ENCODE measurements at regions not wholly inside any gene's neighbourhood (a gene's known extent, or its start where the extent isn't known, plus 50 kb on each side); places are given as distances from the start of the nearest gene placed in this dataset.
"Not testable (repeated sequence)": the region's sequence is repeated elsewhere in the genome, so short reads cannot be mapped to it uniquely, and the experiment has no call there.

DNA sequence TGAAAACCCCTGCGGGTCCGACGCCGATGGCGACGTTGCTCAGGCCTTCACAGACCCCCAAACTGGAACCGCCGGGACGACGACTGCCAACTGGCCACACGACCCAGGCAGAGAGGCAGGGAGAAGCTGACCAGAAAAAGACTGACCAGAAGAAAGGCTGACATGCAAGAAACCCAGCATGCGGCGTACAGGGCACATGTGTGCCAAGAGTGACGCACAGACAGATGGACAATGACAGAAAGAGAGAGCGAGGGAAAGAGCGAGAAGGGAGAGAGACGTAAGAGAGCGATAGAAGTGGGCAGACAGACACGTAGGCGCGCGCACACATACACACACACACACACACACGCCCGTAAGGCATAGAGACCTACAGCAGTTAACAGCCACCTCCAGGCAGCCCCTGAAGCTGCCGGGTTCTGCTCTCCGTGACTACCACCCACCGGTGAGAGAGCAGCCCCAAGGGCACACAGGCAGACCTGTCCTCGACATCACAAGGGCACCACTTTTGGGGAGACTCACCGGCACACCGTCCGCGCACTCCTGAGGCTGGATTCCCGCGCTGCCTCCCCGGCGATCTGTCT lies 67.2 kb upstream of the ZNF527 start:
- no peak overlapping the region for H3K4me3 ChIP-seq (ENCODE audit: low read length)
- no peaks in the 10 kb centered on the region for H3K27me3 ChIP-seq (ENCODE audit: control insufficient read depth, insufficient read depth, low read length)
- 51% methylated on average over 28 of the region's 36 CpGs for WGBS (ENCODE audit: insufficient coverage)
- H3K9me3 ChIP-seq (replicated peaks; ENCODE audit: control insufficient read depth, low read depth, low read length) = peaks cover 14% of the 10 kb centered on the region
- H3K27ac ChIP-seq (ENCODE audit: low read length) = no peak overlapping the region
- H3K4me1 ChIP-seq (ENCODE audit: control insufficient read depth, insufficient read depth, low read length) = no peaks in the 10 kb centered on the region
- no peak for DNase-seq
- no peaks in the 10 kb centered on the region for H3K36me3 ChIP-seq (ENCODE audit: control insufficient read depth, insufficient read depth, low read length)

DNA sequence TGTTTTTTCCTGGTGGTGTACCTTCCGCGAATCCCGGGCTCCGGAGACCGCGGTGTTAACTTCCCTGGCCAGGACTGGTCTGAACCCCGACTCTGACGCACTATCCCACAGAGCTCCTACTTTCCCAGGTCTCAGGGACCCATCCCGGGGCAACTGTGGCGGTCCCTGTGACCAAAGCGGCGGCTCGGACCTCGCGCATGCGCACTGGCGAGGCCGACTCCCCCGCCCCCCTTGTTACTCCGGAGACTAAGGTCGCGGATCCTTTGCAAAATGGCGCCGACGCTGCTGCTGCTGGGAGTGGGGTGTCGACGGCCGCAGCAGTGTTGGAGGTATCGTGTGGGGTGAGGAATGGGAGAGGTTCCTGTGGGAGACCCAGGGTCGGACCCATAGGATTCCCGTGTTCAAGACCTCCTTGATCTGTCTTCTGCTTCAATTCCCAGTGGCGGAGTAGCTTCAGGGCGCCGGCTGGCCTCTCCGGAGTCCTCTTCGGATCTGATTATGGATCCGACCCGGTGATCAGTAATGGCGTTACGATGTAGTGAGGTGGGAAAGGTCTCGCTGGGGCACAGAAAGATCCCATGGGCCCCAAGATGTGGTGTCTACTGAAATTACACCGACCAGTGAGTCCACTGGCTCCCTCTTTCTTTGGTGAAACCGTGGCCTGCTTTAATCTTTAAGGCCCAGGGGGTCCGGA lies 66.6 kb upstream of the ZNF527 start:
- Histone ChIP-seq H3K9me3 (replicated peaks; ENCODE audit: control insufficient read depth, low read depth, low read length) (peaks cover 14% of the 10 kb centered on the region), H3K27me3 (ENCODE audit: control insufficient read depth, insufficient read depth, low read length) (no peaks in the 10 kb centered on the region), H3K4me3 (ENCODE audit: low read length) (no peak overlapping the region), H3K4me1 (ENCODE audit: control insufficient read depth, insufficient read depth, low read length) (no peaks in the 10 kb centered on the region), H3K27ac (ENCODE audit: low read length) (no peak overlapping the region), H3K36me3 (ENCODE audit: control insufficient read depth, insufficient read depth, low read length) (no peaks in the 10 kb centered on the region)
- 42% methylated on average over 40 of the region's 44 CpGs for WGBS (ENCODE audit: insufficient coverage)
- no peak for DNase-seq

DNA sequence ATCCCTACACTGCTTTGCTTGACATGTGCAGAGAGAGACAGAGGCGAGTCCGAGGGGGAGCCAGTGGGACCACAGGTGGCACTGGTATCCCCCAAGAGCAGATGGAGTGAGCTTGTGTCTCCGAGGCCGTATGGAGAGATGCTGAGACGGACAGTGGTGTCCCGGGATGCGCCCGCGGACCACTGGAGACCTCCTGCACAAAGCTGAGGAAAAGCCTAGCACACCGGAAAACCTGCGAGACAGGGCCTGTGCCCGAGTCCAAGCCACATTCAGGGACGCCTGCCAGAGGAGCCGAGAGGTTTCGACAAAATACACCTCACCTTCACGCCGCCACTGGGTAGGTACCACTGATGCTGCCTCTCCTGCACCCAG lies 66.0 kb upstream of the ZNF527 start:
- H3K27me3 ChIP-seq (ENCODE audit: control insufficient read depth, insufficient read depth, low read length) = no peaks in the 10 kb centered on the region
- 94% methylated on average over 17 of the region's 17 CpGs for WGBS (ENCODE audit: insufficient coverage)
- DNase-seq = no peak
- no peak overlapping the region for H3K4me3 ChIP-seq (ENCODE audit: low read length)
- no peaks in the 10 kb centered on the region for H3K4me1 ChIP-seq (ENCODE audit: control insufficient read depth, insufficient read depth, low read length)
- peaks cover 14% of the 10 kb centered on the region for H3K9me3 ChIP-seq (replicated peaks; ENCODE audit: control insufficient read depth, low read depth, low read length)
- no peaks in the 10 kb centered on the region for H3K36me3 ChIP-seq (ENCODE audit: control insufficient read depth, insufficient read depth, low read length)
- H3K27ac ChIP-seq (ENCODE audit: low read length) = no peak overlapping the region

DNA sequence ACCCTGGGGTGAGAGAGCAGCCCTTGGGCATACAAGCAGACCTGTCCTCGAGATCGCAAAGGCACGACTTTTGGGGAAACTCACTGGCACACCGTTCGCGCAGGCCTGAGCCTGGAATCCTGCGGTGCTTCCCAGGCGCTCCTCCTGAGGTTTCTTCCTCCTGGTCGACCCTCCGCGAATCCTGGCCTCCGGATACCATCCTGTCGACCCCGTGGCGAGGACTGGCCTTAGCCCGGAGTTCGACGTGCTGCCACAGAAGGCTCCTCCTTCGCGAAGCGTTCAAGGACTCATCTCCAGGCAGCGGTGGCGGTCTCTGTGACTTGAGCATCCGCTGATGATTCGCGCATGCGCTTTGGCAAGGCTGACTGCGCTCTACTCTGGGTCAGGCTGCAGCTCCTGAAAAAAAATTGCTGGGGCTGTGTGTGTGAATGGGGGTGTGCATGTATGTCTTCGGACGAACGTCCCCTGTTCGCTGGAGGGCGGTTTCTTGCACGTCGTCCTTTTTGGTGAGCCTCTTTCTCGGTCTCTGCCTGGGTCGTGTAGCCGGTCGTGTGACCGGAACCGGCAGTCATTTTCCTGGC lies 64.4 kb upstream of the ZNF527 start:
- WGBS (ENCODE audit: insufficient coverage) = 91% methylated on average over 41 of the region's 41 CpGs
- H3K36me3 ChIP-seq (ENCODE audit: control insufficient read depth, insufficient read depth, low read length) = no peaks in the 10 kb centered on the region
- H3K9me3 ChIP-seq (replicated peaks; ENCODE audit: control insufficient read depth, low read depth, low read length) = peaks cover 14% of the 10 kb centered on the region
- no peaks in the 10 kb centered on the region for H3K4me1 ChIP-seq (ENCODE audit: control insufficient read depth, insufficient read depth, low read length)
- H3K27me3 ChIP-seq (ENCODE audit: control insufficient read depth, insufficient read depth, low read length) = peaks cover 3% of the 10 kb centered on the region
- no peak overlapping the region for H3K27ac ChIP-seq (ENCODE audit: low read length)
- no peak for DNase-seq
- no peak overlapping the region for H3K4me3 ChIP-seq (ENCODE audit: low read length)

DNA sequence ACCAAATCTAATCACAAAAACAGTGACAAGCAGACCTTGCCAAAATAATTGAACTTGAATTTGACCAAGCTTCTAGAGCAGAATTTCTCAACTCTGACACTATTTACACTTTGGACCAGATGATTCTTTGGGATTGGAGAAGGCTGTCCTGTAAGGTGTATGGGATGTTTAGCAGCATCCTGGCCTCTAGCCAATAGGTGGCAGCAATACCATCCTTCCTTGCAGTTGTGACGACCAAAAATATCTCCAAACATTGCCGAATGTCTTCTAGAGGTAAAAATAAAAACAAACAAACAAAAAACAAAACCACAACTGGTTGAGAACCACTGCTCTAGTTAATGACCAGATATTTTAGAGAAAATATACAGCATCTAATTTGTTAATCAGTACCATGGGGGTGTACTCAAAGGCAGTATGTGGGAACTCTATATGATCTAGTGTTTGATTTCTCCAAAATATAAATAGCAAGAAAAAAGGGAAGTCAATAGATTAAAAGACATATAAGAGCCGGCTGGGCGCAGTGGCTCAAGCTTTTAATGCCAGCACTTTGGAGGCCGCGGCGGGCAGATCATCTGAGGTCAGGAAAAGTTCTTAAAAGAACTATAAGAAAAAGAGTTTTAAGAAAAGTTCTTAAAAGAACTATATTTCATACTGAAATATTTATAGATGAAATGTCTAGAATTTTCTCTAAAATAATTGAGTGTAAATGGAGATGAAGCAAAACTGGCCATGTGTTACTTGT lies 60.9 kb upstream of the ZNF527 start:
- no peak overlapping the region for H3K27ac ChIP-seq (ENCODE audit: low read length)
- no CpG with 5 or more reads among the region's 7 CpGs for WGBS (ENCODE audit: insufficient coverage)
- H3K4me1 ChIP-seq (ENCODE audit: control insufficient read depth, insufficient read depth, low read length) = peaks cover 2% of the 10 kb centered on the region
- no peaks in the 10 kb centered on the region for H3K36me3 ChIP-seq (ENCODE audit: control insufficient read depth, insufficient read depth, low read length)
- H3K27me3 ChIP-seq (ENCODE audit: control insufficient read depth, insufficient read depth, low read length) = peaks cover 3% of the 10 kb centered on the region
- no peak for DNase-seq
- H3K4me3 ChIP-seq (ENCODE audit: low read length) = no peak overlapping the region
- H3K9me3 ChIP-seq (replicated peaks; ENCODE audit: control insufficient read depth, low read depth, low read length) = peaks cover 9% of the 10 kb centered on the region

DNA sequence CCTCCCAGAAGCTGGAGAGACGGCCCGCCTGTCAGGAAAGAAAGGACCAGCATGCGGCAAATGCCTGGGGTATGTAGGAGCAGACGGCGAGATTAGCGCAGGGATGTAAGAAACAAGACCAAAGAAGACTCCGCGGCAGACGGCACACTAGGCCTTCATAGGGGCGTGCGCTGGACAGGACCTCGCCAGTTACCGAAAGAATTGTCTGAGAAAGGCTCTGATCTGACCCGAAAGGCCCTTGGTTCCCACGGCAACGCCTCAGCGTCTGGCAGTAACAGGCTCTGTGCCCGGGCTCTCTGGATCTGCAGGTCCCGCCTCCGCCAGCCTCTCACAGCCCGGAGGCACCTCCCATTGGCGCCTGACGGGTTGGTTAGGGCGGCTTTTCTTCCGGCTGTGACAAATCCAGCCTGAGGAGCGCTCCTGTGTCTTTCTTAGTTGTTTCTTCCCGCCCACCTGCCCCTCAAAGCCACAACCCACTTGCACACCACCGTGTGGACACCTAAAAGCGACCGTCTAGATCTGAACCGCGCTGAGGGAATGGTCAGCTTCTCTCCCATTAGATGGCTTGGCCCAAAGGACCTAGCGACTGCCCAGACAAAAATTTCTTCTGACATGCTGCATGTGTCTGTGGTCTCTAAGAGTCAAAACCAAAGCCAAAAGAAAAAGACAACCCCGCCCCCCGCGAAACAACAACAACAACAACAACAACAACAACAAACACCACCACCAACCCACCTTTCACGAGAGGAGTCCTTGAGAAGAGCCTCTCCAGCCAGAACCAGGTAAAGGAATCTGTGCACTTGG lies 58.2 kb upstream of the ZNF527 start:
- 4% methylated on average over 22 of the region's 37 CpGs for WGBS (ENCODE audit: insufficient coverage)
- H3K27ac ChIP-seq (ENCODE audit: low read length); H3K4me1 ChIP-seq (ENCODE audit: control insufficient read depth, insufficient read depth, low read length); H3K27me3 ChIP-seq (ENCODE audit: control insufficient read depth, insufficient read depth, low read length); H3K9me3 ChIP-seq (replicated peaks; ENCODE audit: control insufficient read depth, low read depth, low read length); H3K36me3 ChIP-seq (ENCODE audit: control insufficient read depth, insufficient read depth, low read length): not testable (repeated sequence)
- H3K4me3 ChIP-seq (ENCODE audit: low read length) = peak overlapping the region; percentile 33
- peak; percentile 70 for DNase-seq

DNA sequence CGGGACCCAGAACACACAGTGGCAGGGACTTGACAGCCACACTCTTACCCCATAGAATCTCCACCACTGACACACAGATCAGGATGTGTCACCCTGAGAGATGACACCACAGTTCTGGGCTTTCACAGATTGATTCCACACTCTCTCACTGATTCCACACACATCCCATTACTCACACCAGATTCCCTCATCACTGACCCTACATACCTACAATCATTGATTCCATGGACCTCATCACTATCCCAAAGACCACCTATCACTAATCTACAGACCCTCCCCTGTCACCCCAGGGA lies 57.6 kb upstream of the ZNF527 start:
- no peak overlapping the region for H3K27ac ChIP-seq (ENCODE audit: low read length)
- no peaks in the 10 kb centered on the region for H3K9me3 ChIP-seq (replicated peaks; ENCODE audit: control insufficient read depth, low read depth, low read length)
- no peaks in the 10 kb centered on the region for H3K36me3 ChIP-seq (ENCODE audit: control insufficient read depth, insufficient read depth, low read length)
- no peak overlapping the region for H3K4me3 ChIP-seq (ENCODE audit: low read length)
- 92% methylated on average over 1 of the region's 1 CpG for WGBS (ENCODE audit: insufficient coverage)
- DNase-seq = no peak
- H3K4me1 ChIP-seq (ENCODE audit: control insufficient read depth, insufficient read depth, low read length) = peaks cover 5% of the 10 kb centered on the region
- peaks cover 3% of the 10 kb centered on the region for H3K27me3 ChIP-seq (ENCODE audit: control insufficient read depth, insufficient read depth, low read length)

DNA sequence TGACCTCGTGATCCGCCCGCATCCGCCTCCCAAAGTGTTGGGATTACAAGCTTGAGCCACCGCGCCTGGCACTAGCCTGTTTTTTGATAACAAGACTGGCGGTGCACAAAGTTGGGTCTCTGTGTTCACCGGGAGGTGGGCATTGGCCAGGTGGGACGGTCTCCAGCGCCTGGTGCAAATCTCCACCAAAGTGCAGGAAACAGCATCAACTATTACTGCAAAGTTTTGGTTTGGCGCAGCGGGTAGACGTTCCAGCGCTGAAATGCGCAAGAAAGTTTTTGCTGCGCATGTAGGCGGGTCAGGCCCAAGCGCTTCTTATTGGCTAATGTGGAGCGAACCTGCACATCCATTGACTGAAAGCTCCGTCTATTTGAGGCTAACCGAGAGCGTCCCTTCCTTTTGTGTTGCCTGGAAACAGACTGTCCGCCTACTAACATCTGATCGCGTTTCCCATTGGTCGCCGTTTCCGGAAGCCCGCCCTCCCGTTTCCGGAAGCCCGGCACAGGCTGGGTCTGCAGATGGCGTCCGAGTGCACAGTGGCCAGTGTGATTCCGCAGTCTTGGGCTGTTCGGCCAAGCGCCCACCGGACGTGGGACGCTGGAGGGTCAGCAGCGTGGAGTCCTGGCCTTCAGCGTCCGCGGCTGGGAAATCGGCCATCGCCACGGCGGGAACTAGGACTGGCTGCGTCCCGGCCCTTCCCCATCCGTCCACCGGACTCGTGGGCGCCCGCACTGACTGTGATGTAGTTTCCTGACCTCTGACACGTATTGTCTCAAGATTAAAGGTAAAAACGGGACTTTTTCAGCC lies 53.3 kb upstream of the ZNF527 start:
- Histone ChIP-seq H3K27ac (ENCODE audit: low read length) (peak overlapping the region; percentile 96), H3K4me1 (ENCODE audit: control insufficient read depth, insufficient read depth, low read length) (peaks cover 4% of the 10 kb centered on the region), H3K36me3 (ENCODE audit: control insufficient read depth, insufficient read depth, low read length) (no peaks in the 10 kb centered on the region), H3K9me3 (replicated peaks; ENCODE audit: control insufficient read depth, low read depth, low read length) (no peaks in the 10 kb centered on the region), H3K27me3 (ENCODE audit: control insufficient read depth, insufficient read depth, low read length) (no peaks in the 10 kb centered on the region), H3K4me3 (ENCODE audit: low read length) (peak overlapping the region; percentile 84)
- under 1% methylated on average over 56 of the region's 57 CpGs for WGBS (ENCODE audit: insufficient coverage)
- DNase-seq = peak; percentile 100

DNA sequence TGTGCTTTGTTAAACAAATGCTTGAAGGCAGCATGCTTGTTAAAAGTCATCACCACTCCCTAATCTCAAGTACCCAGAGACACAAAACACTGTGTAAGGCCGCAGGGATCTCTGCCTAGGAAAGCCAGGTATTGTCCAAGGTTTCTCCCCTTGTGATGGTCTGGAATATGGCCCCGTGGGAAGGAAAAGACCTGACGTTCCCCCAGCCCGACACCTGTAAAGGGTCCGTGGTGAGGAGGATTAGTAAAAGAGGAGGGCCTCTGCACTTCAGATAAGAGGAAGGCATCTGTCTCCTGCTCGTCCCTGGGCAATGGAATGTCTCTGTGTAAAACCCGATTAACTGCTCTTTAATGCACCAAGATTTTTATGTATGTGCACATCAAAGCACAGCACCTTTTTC lies 49.9 kb upstream of the ZNF527 start:
- not testable (repeated sequence) for H3K27me3 ChIP-seq (ENCODE audit: control insufficient read depth, insufficient read depth, low read length); H3K36me3 ChIP-seq (ENCODE audit: control insufficient read depth, insufficient read depth, low read length); H3K27ac ChIP-seq (ENCODE audit: low read length); H3K9me3 ChIP-seq (replicated peaks; ENCODE audit: control insufficient read depth, low read depth, low read length); H3K4me1 ChIP-seq (ENCODE audit: control insufficient read depth, insufficient read depth, low read length); DNase-seq; H3K4me3 ChIP-seq (ENCODE audit: low read length)
- no CpG with 5 or more reads among the region's 7 CpGs for WGBS (ENCODE audit: insufficient coverage)
